Cardiac muscle cell (in vitro differentiated cells and primary cell): ENCODE measurements at regions not wholly inside any gene's neighbourhood (a gene's known extent, or its start where the extent isn't known, plus 50 kb on each side); places are given as distances from the start of the nearest gene placed in this dataset.

Source experiments
- DNase-seq, 2 donors: peaks; one replicate each; pipeline versions ENCODE4 v3.0.0 to v3.0.0-alpha.2; 2010 to 2017; ENCODE audit warnings: low read depth in 1 of 2, low spot score in 1 of 2
- H3K27ac ChIP-seq: fragments of 200-600 bp; sonication (generic); 2 replicates; pipeline ENCODE4 v1.5.1; 2016
- H3K27me3 ChIP-seq: fragments of 200-600 bp; sonication (generic); 2 replicates; pipeline ENCODE4 v1.6.0; 2016; ENCODE audit warnings: control low read depth
- H3K36me3 ChIP-seq: fragments of 200-600 bp; sonication (generic); 2 replicates; pipeline ENCODE4 v1.5.1; 2016; ENCODE audit warnings: control low read depth
- H3K4me1 ChIP-seq: fragments of 200-600 bp; sonication (generic); 2 replicates; pipeline ENCODE4 v1.8.1; 2017; ENCODE audit warnings: low read depth, mild to moderate bottlenecking, mixed run types
- H3K4me3 ChIP-seq: fragments of 200-600 bp; sonication (generic); 2 replicates; pipeline ENCODE4 v1.5.1; 2016; ENCODE audit warnings: mild to moderate bottlenecking
- H3K9me3 ChIP-seq: fragments of 200-600 bp; sonication (generic); 2 replicates; pipeline ENCODE4 v1.5.1; 2017; ENCODE audit warnings: low read depth, mild to moderate bottlenecking, control low read depth
- TF ChIP-seq, protein P1 (sequence below): IDR thresholded peaks from 2 replicates; pipeline ENCODE4 v1.5.1; 2012; ENCODE audit warnings: low read depth, mild to moderate bottlenecking, low read length

DNA sequence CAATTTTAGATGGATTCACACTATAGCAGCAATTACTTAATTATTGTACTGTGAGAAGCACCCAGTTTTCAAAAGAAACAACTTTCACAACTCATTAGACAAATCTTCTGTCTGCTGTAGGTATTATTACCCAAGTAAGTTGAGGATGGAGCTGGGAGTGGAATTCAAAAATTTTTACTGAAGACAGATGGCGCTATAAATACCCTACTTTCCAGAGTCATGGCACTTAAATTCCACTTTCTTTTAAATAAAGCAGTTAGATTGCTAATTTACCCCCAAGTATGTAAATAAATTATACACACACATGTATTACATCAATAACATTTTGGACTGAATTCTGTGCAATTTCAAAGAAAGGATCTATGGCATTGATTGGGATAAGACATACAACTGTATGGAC, 166.8 kb downstream of the FTCDNL1 start:
- H3K4me1 ChIP-seq = no peaks in the 10 kb centered on the region
- H3K27me3 ChIP-seq = no peaks in the 10 kb centered on the region
- no peak overlapping the region for H3K27ac ChIP-seq
- no peak overlapping the region for H3K4me3 ChIP-seq
- no peak for DNase-seq
- TF ChIP-seq, protein P1, sequence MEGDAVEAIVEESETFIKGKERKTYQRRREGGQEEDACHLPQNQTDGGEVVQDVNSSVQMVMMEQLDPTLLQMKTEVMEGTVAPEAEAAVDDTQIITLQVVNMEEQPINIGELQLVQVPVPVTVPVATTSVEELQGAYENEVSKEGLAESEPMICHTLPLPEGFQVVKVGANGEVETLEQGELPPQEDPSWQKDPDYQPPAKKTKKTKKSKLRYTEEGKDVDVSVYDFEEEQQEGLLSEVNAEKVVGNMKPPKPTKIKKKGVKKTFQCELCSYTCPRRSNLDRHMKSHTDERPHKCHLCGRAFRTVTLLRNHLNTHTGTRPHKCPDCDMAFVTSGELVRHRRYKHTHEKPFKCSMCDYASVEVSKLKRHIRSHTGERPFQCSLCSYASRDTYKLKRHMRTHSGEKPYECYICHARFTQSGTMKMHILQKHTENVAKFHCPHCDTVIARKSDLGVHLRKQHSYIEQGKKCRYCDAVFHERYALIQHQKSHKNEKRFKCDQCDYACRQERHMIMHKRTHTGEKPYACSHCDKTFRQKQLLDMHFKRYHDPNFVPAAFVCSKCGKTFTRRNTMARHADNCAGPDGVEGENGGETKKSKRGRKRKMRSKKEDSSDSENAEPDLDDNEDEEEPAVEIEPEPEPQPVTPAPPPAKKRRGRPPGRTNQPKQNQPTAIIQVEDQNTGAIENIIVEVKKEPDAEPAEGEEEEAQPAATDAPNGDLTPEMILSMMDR = no peak
- no peaks in the 10 kb centered on the region for H3K36me3 ChIP-seq
- no peaks in the 10 kb centered on the region for H3K9me3 ChIP-seq

DNA sequence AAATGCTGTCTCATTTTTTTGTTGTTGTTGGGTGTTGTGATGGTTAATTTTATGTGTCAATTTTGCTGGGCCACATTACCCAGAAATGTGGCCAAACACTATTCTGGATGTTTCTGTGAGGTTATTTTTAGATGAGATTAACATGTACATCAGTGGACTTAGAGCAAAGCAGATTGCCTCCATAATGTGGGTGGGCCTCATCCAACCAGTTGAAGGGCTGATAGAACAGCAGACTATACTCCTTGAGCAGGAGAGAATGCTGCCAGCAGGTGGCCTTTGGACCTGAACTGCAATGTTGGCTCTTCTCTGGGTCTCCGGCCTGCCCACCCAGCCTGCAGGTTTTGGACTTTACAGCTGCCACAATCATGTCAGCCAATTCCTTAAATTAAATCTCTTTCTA, 169.0 kb downstream of the FTCDNL1 start:
- no peaks in the 10 kb centered on the region for H3K36me3 ChIP-seq
- H3K9me3 ChIP-seq = no peaks in the 10 kb centered on the region
- TF ChIP-seq, protein P1 = no peak
- H3K27ac ChIP-seq = no peak overlapping the region
- no peaks in the 10 kb centered on the region for H3K4me1 ChIP-seq
- H3K27me3 ChIP-seq = no peaks in the 10 kb centered on the region
- DNase-seq = no peak
- no peak overlapping the region for H3K4me3 ChIP-seq

DNA sequence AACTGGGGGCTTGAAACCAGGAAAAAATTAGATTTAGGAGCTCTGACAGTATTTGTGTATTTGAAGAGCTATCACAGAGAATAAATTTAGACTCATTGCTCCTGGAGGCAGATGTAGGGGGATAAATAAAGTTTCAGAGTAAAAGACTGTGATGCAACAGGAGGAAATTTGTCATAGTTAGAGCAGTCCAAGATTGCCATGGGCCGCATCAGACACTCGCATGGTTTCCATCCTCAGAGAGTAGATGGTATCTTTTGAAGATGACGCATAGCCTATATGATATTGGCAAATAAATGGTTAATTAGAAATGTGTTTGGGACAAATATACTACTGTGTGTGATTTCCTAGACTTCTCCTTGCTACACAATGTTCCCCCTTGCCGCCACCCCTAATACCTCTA, 170.5 kb downstream of the FTCDNL1 start:
- TF ChIP-seq, protein P1 = no peak
- Histone ChIP-seq H3K4me1 (no peaks in the 10 kb centered on the region), H3K27me3 (no peaks in the 10 kb centered on the region), H3K9me3 (no peaks in the 10 kb centered on the region), H3K4me3 (no peak overlapping the region), H3K27ac (no peak overlapping the region), H3K36me3 (no peaks in the 10 kb centered on the region)
- DNase-seq = no peak

DNA sequence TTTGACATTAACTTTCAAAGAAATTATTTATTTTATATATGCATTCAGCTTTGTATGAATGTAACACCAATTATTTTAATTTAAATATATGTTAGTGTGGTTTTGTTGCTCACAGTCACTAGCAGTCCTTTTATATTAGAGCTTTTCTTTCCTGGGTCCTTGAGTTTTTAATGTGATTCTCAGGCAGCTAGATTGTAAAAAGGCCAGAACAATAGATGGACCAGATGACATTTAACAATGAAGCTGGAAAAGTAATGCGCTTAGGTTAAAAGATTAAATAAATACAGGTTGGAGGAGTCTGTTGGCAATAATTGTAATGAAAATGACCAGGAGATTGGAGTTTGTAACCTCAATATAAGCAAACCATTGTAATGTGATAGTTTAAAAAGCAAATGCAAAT, 171.1 kb downstream of the FTCDNL1 start:
- no peak for DNase-seq
- TF ChIP-seq, protein P1 = no peak
- no peaks in the 10 kb centered on the region for H3K36me3 ChIP-seq
- no peaks in the 10 kb centered on the region for H3K4me1 ChIP-seq
- H3K27me3 ChIP-seq = no peaks in the 10 kb centered on the region
- H3K9me3 ChIP-seq = no peaks in the 10 kb centered on the region
- H3K27ac ChIP-seq = no peak overlapping the region
- H3K4me3 ChIP-seq = no peak overlapping the region

DNA sequence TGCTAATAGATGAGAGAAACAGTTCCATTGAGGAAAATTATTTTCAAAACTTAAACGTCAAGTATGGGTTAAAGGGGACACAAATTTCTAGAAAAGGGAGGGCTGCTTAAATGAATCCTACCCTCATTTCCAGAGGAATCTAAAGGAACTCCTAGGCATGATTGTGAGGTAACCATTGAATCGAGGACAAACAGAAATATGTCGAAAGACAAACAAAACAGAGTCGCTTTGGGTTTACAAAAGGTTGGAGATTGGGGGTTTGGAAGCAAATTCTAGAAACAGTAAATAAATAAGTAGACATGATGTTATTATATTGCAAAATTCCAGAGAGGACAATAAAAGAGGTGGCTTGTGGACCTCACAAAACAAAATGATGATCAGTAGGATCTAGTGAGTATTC, 173.1 kb downstream of the FTCDNL1 start:
- Histone ChIP-seq H3K9me3 (no peaks in the 10 kb centered on the region), H3K4me1 (no peaks in the 10 kb centered on the region), H3K36me3 (no peaks in the 10 kb centered on the region), H3K27me3 (no peaks in the 10 kb centered on the region), H3K4me3 (no peak overlapping the region), H3K27ac (no peak overlapping the region)
- no peak for DNase-seq
- TF ChIP-seq, protein P1 = no peak

DNA sequence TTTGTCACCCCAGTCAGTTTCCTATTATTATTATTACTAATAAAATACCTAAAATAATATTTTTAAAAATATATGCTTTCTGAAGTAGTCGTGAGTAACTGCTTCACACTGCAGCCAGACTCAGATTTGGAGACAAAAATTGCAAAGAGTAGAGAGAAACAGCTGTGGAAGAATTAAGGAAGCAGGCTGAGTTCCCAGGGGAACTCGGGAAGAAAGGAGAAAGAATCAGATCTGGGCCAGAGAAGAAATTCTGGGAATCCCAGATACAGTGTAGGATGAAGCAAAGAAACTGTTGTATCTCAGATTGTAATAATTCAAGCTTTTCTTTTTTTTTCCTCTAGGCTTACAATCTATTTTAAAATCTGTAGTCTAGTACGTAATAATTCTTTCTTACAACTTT, 182.3 kb downstream of the FTCDNL1 start:
- H3K4me3 ChIP-seq = no peak overlapping the region
- no peaks in the 10 kb centered on the region for H3K9me3 ChIP-seq
- no peak overlapping the region for H3K27ac ChIP-seq
- no peak for DNase-seq
- H3K27me3 ChIP-seq = peaks cover 16% of the 10 kb centered on the region
- H3K36me3 ChIP-seq = no peaks in the 10 kb centered on the region
- TF ChIP-seq, protein P1 = no peak
- peaks cover 10% of the 10 kb centered on the region for H3K4me1 ChIP-seq
